Neural progenitor cell (in vitro differentiated cells): ENCODE measurements at regions not wholly inside any gene's neighbourhood (a gene's known extent, or its start where the extent isn't known, plus 50 kb on each side); places are given as distances from the start of the nearest gene placed in this dataset.

Experiments used
- DNase-seq: peaks from one replicate; pipeline ENCODE4 v3.0.0-alpha.2; 2016; ENCODE audit warnings: low spot score
- H2AFZ ChIP-seq: fragments of 200-600 bp; sonication (generic); replicated peaks from 2 replicates; pipeline ENCODE4 v1.6.1; 2016; ENCODE audit warnings: antibody characterized with exemption
- H3F3A ChIP-seq: fragments of 200-600 bp; sonication (generic); 2 replicates; pipeline ENCODE4 v1.6.1; 2016; ENCODE audit warnings: antibody characterized with exemption, low read depth
- H3K27ac ChIP-seq: fragments of 200-600 bp; sonication (generic); 2 replicates; pipeline ENCODE4 v1.5.1; 2016; ENCODE audit warnings: mild to moderate bottlenecking
- H3K27me3 ChIP-seq: fragments of 200-600 bp; sonication (generic); 2 replicates; pipeline ENCODE4 v1.6.1; 2016; ENCODE audit warnings: mild to moderate bottlenecking, moderate library complexity
- H3K36me3 ChIP-seq: fragments of 200-600 bp; sonication (generic); 2 replicates; pipeline ENCODE4 v1.5.1; 2016
- H3K4me1 ChIP-seq: fragments of 200-600 bp; sonication (generic); 2 replicates; pipeline ENCODE4 v1.6.1; 2016; ENCODE audit warnings: mixed run types
- H3K4me2 ChIP-seq: fragments of 200-600 bp; sonication (generic); 2 replicates; pipeline ENCODE4 v1.6.1; 2016
- H3K4me3 ChIP-seq: fragments of 200-600 bp; sonication (generic); 2 replicates; pipeline ENCODE4 v1.5.1; 2016
- H3K79me2 ChIP-seq: fragments of 200-600 bp; sonication (generic); 2 replicates; pipeline ENCODE4 v1.6.1; 2016; ENCODE audit warnings: low read depth
- H3K9ac ChIP-seq: fragments of 200-600 bp; sonication (generic); 2 replicates; pipeline ENCODE4 v1.6.1; 2016
- H3K9me3 ChIP-seq: fragments of 200-600 bp; sonication (generic); 2 replicates; pipeline ENCODE4 v1.5.1; 2016; ENCODE audit warnings: low read depth
- H4K20me1 ChIP-seq: fragments of 200-600 bp; sonication (generic); 2 replicates; pipeline ENCODE4 v1.6.1; 2016; ENCODE audit warnings: low read depth
- H3K27ac Mint-ChIP-seq: 3 replicates; pipeline ENCODE4 v1.8.0; 2021; ENCODE audit warnings: mixed read lengths
- H3K27me3 Mint-ChIP-seq: 2 replicates; pipeline ENCODE4 v1.8.0; 2022; ENCODE audit warnings: low read depth, mild to moderate bottlenecking, inconsistent platforms, moderate library complexity, mixed read lengths; ENCODE audit not compliant: insufficient read depth
- H3K36me3 Mint-ChIP-seq: 3 replicates; pipeline ENCODE4 v1.8.0; 2021; ENCODE audit warnings: mixed read lengths
- H3K4me1 Mint-ChIP-seq: 3 replicates; pipeline ENCODE4 v1.8.0; 2021; ENCODE audit warnings: mixed read lengths
- H3K4me3 Mint-ChIP-seq: 3 replicates; pipeline ENCODE4 v1.8.0; 2021; ENCODE audit warnings: mild to moderate bottlenecking, moderate library complexity, mixed read lengths
- H3K9me3 Mint-ChIP-seq: 3 replicates; pipeline ENCODE4 v1.8.0; 2020; ENCODE audit warnings: mixed read lengths
- EZH2 ChIP-seq: fragments of 200-600 bp; sonication (generic); IDR thresholded peaks from 2 replicates; pipeline ENCODE4 v1.6.1; 2017; ENCODE audit warnings: antibody characterized with exemption, mild to moderate bottlenecking, moderate library complexity
- EZH2phosphoT487 ChIP-seq: fragments of 200-600 bp; sonication (generic); IDR thresholded peaks from 2 replicates; pipeline ENCODE4 v1.6.1; 2017; ENCODE audit warnings: antibody characterized with exemption
- TF ChIP-seq, protein P1 (sequence below): fragments of 200-600 bp; sonication (generic); IDR thresholded peaks from 2 replicates; pipeline ENCODE4 v1.5.1; 2017; ENCODE audit warnings: antibody characterized with exemption, mild to moderate bottlenecking

DNA sequence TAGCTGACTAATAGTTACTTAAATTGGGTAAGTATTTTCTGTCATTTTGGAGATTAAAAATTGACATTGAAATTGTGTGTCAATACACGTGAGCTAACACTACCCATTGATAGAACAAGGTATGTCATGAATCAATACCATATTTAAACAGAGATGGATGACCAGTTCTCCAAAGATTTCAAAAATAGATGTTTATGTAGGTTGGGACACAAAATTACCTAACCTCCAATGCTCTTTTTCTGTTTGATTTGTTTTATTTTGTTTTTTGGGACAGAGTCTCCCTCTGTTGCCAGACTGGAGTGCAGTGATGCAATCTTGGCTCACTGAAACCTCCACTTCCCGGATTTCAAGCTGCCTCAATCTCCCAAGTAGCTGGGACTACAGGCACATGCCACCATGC lies 1491.7 kb downstream of the GRIK2 start:
- H3K27me3 ChIP-seq, result peaks cover 9% of the 10 kb centered on the region
- no peak overlapping the region for H3K4me2 ChIP-seq
- no peaks in the 10 kb centered on the region for H4K20me1 ChIP-seq
- no peak for DNase-seq
- H3F3A ChIP-seq, result no peaks in the 10 kb centered on the region
- no peak overlapping the region for H2AFZ ChIP-seq
- no peaks in the 10 kb centered on the region for H3K36me3 ChIP-seq
- no peak overlapping the region for H3K9ac ChIP-seq
- no peaks in the 10 kb centered on the region for H3K27me3 Mint-ChIP-seq
- H3K4me3 ChIP-seq, result no peak overlapping the region
- H3K36me3 Mint-ChIP-seq, result no peaks in the 10 kb centered on the region
- H3K4me3 Mint-ChIP-seq, result no peak overlapping the region
- H3K27ac ChIP-seq, result no peak overlapping the region
- no peak overlapping the region for H3K27ac Mint-ChIP-seq
- no peaks in the 10 kb centered on the region for H3K79me2 ChIP-seq
- no peaks in the 10 kb centered on the region for H3K9me3 Mint-ChIP-seq
- no peaks in the 10 kb centered on the region for H3K4me1 Mint-ChIP-seq
- no peaks in the 10 kb centered on the region for H3K9me3 ChIP-seq
- TF ChIP-seq, protein P1, sequence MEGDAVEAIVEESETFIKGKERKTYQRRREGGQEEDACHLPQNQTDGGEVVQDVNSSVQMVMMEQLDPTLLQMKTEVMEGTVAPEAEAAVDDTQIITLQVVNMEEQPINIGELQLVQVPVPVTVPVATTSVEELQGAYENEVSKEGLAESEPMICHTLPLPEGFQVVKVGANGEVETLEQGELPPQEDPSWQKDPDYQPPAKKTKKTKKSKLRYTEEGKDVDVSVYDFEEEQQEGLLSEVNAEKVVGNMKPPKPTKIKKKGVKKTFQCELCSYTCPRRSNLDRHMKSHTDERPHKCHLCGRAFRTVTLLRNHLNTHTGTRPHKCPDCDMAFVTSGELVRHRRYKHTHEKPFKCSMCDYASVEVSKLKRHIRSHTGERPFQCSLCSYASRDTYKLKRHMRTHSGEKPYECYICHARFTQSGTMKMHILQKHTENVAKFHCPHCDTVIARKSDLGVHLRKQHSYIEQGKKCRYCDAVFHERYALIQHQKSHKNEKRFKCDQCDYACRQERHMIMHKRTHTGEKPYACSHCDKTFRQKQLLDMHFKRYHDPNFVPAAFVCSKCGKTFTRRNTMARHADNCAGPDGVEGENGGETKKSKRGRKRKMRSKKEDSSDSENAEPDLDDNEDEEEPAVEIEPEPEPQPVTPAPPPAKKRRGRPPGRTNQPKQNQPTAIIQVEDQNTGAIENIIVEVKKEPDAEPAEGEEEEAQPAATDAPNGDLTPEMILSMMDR, result no peak
- TF ChIP-seq EZH2phosphoT487 (no peak), EZH2 (no peak)
- no peaks in the 10 kb centered on the region for H3K4me1 ChIP-seq

DNA sequence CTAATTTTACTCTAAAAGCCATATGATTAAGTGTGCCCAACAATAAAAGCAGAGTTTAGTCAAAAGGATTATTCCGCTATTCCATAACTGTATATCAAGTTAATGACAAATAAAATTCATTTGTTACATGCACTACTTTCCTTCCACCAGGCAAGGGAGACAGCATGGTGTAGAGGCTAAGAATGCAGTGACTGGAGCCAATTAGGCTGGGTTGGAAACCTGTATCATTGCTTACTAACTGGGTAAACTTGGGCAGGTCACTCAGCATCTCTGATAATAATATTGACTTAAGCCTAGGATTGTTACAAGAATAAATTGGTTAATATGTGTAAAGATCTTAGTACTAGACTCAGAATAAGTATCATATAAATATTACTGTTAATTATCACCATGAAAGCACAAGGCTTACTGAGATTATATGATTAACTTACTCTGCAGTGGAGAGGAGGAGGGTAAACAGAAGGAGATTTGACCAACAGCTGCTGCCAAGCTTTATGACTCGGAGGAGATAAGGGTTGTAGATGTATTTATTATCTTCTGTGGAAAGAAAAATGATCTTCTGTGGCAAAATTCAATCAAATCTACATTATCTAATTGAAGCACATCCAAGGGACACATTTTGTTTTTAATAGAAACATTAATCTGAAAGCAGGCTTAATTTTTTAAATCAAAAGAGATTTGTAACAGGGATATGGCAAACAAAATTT lies 1459.9 kb downstream of the GRIK2 start:
- Mint-ChIP-seq H3K4me3 (no peak overlapping the region), H3K9me3 (no peaks in the 10 kb centered on the region), H3K27me3 (no peaks in the 10 kb centered on the region), H3K27ac (no peak overlapping the region), H3K36me3 (no peaks in the 10 kb centered on the region), H3K4me1 (peaks cover 12% of the 10 kb centered on the region)
- DNase-seq, result peak; percentile 8
- TF ChIP-seq EZH2, result no peak
- TF ChIP-seq, protein P1, result no peak
- TF ChIP-seq EZH2phosphoT487, result no peak
- no peaks in the 10 kb centered on the region for H3K27me3 ChIP-seq
- no peaks in the 10 kb centered on the region for H3K36me3 ChIP-seq
- H4K20me1 ChIP-seq, result no peaks in the 10 kb centered on the region
- H2AFZ ChIP-seq, result no peak overlapping the region
- peaks cover 7% of the 10 kb centered on the region for H3F3A ChIP-seq
- no peaks in the 10 kb centered on the region for H3K9me3 ChIP-seq
- peak overlapping the region; percentile 43 for H3K27ac ChIP-seq
- no peak overlapping the region for H3K4me3 ChIP-seq
- H3K79me2 ChIP-seq, result no peaks in the 10 kb centered on the region
- H3K4me2 ChIP-seq, result no peak overlapping the region
- H3K4me1 ChIP-seq, result peaks cover 17% of the 10 kb centered on the region
- no peak overlapping the region for H3K9ac ChIP-seq

DNA sequence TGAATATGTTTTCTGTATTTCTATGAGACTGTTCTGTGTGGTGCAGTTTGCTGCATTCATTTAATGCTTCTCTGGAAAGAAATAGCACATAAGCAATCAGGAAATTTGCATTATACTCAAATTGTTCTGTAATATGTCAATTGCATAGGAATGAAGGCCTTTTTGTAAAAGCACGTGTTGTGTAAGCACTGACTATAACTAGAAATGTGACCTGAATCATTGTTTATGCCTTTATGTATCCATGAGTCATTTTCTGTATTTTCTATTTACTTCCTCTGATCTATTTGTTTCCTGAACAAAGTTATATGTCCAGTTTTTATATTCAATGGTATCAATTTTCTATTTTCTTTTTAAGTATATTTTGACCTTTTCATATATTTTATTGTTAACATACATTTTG lies 1455.3 kb downstream of the GRIK2 start:
- no peak overlapping the region for H3K27ac Mint-ChIP-seq
- no peaks in the 10 kb centered on the region for H3K27me3 Mint-ChIP-seq
- H3F3A ChIP-seq, result peaks cover 7% of the 10 kb centered on the region
- no peak overlapping the region for H3K4me3 ChIP-seq
- H3K27me3 ChIP-seq, result no peaks in the 10 kb centered on the region
- no peak overlapping the region for H3K4me2 ChIP-seq
- no peak overlapping the region for H3K27ac ChIP-seq
- H3K79me2 ChIP-seq, result no peaks in the 10 kb centered on the region
- H3K4me1 ChIP-seq, result peaks cover 17% of the 10 kb centered on the region
- no peaks in the 10 kb centered on the region for H3K36me3 Mint-ChIP-seq
- TF ChIP-seq, protein P1, result no peak
- TF ChIP-seq EZH2phosphoT487 (no peak), EZH2 (no peak)
- no peak for DNase-seq
- no peak overlapping the region for H3K9ac ChIP-seq
- H3K9me3 Mint-ChIP-seq, result no peaks in the 10 kb centered on the region
- H2AFZ ChIP-seq, result no peak overlapping the region
- H3K4me1 Mint-ChIP-seq, result peaks cover 12% of the 10 kb centered on the region
- no peaks in the 10 kb centered on the region for H3K9me3 ChIP-seq
- no peaks in the 10 kb centered on the region for H4K20me1 ChIP-seq
- H3K36me3 ChIP-seq, result no peaks in the 10 kb centered on the region
- H3K4me3 Mint-ChIP-seq, result no peak overlapping the region
